ENCODE measurements at regions not wholly inside any gene's neighbourhood (a gene's known extent, or its start where the extent isn't known, plus 50 kb on each side); places are given as distances from the start of the nearest gene placed in this dataset.
"Not testable (repeated sequence)": the region's sequence is repeated elsewhere in the genome, so short reads cannot be mapped to it uniquely, and the experiment has no call there.

- no peak for DNase-seq (ENCODE audit: low read depth)
Measured at GRCh38 chr21:35201799-35202198, 152.7 kb upstream of the RUNX1 start.

GRCh38 chr21:35201288-35201687 lies 152.2 kb upstream of the RUNX1 start:
- DNase-seq (ENCODE audit: low read depth) = no peak

GRCh38 chr21:35199733-35200015 lies 150.6 kb upstream of the RUNX1 start:
- DNase-seq (ENCODE audit: low read depth) = no peak

- DNase-seq (ENCODE audit: low read depth) = no peak
Measured at GRCh38 chr21:35198982-35199732, 150.1 kb upstream of the RUNX1 start.

GRCh38 chr21:35198565-35198964 lies 149.5 kb upstream of the RUNX1 start:
- no peak for DNase-seq (ENCODE audit: low read depth)

- no peak for DNase-seq (ENCODE audit: low read depth)
Measured at GRCh38 chr21:35197992-35198431, 148.9 kb upstream of the RUNX1 start.

- no peak for DNase-seq (ENCODE audit: low read depth)
Measured at GRCh38 chr21:35197191-35197590, 148.1 kb upstream of the RUNX1 start.

GRCh38 chr21:35196128-35196527 lies 147.0 kb upstream of the RUNX1 start:
- DNase-seq (ENCODE audit: low read depth) = no peak

- no peak for DNase-seq (ENCODE audit: low read depth)
Measured at GRCh38 chr21:35195232-35195631, 146.1 kb upstream of the RUNX1 start.

GRCh38 chr21:35191754-35192153 lies 142.7 kb upstream of the RUNX1 start:
- no peak for DNase-seq (ENCODE audit: low read depth)

GRCh38 chr21:35191128-35191527 lies 142.0 kb upstream of the RUNX1 start:
- DNase-seq (ENCODE audit: low read depth) = no peak

GRCh38 chr21:35190201-35190701 lies 141.1 kb upstream of the RUNX1 start:
- no peak for DNase-seq (ENCODE audit: low read depth)

GRCh38 chr21:35189077-35189863 lies 140.2 kb upstream of the RUNX1 start:
- no peak for DNase-seq (ENCODE audit: low read depth)

GRCh38 chr21:35183389-35183788 lies 134.3 kb upstream of the RUNX1 start:
- not testable (repeated sequence) for DNase-seq (ENCODE audit: low read depth)

GRCh38 chr21:35179990-35180540 lies 131.0 kb upstream of the RUNX1 start:
- DNase-seq (ENCODE audit: low read depth) = no peak

- DNase-seq (ENCODE audit: low read depth) = no peak
Measured at GRCh38 chr21:35178827-35179226, 129.7 kb upstream of the RUNX1 start.

- no peak for DNase-seq (ENCODE audit: low read depth)
Measured at GRCh38 chr21:35178098-35178497, 129.0 kb upstream of the RUNX1 start.

- DNase-seq (ENCODE audit: low read depth) = no peak
Measured at GRCh38 chr21:35172231-35172630, 123.1 kb upstream of the RUNX1 start.

GRCh38 chr21:35171385-35171784 lies 122.3 kb upstream of the RUNX1 start:
- DNase-seq (ENCODE audit: low read depth) = no peak

GRCh38 chr21:35170818-35171217 lies 121.7 kb upstream of the RUNX1 start:
- DNase-seq (ENCODE audit: low read depth) = no peak

GRCh38 chr21:35170244-35170643 lies 121.1 kb upstream of the RUNX1 start:
- no peak for DNase-seq (ENCODE audit: low read depth)

GRCh38 chr21:35169574-35169973 lies 120.5 kb upstream of the RUNX1 start:
- DNase-seq (ENCODE audit: low read depth) = no peak

GRCh38 chr21:35168735-35169134 lies 119.6 kb upstream of the RUNX1 start:
- DNase-seq (ENCODE audit: low read depth) = no peak
